T-cell (primary cell): ENCODE measurements at regions not wholly inside any gene's neighbourhood (a gene's known extent, or its start where the extent isn't known, plus 50 kb on each side); places are given as distances from the start of the nearest gene placed in this dataset.
"Not testable (repeated sequence)": the region's sequence is repeated elsewhere in the genome, so short reads cannot be mapped to it uniquely, and the experiment has no call there.

Experiments used
- ATAC-seq, 4 experiments: fragments of 200-7000 bp in 3 of 4; fragments of 150-1000 bp in 1 of 4; cut with Tn5 transposase; replicated peaks in 1 of 4; 1 replicate in 3 of 4; 2 replicates in 1 of 4; pipeline ENCODE4 v1.10.0; 2021; ENCODE audit warnings: moderate library complexity in 3 of 4, mild to moderate bottlenecking in 2 of 4, moderate number of reproducible peaks in 1 of 4
- CTCF ChIA-PET, 2 donors: fragments of 300-600 bp; sonication (Branson Sonifier 250); formaldehyde crosslinking; loops; one replicate each; lab custom pipeline; 2022; ENCODE audit warnings: antibody characterized with exemption in 2 of 2; lab: Charles Lee
- POLR2A ChIA-PET, 2 donors: fragments of 300-600 bp; sonication (Branson Sonifier 250); formaldehyde crosslinking; loops; one replicate each; lab custom pipeline; 2022; ENCODE audit warnings: antibody characterized with exemption in 2 of 2; lab: Charles Lee
- DNase-seq, 35 experiments: peaks; one replicate each; pipeline versions ENCODE4 v3.0.0 to v3.0.0-alpha.2; 2013 to 2023
- H3K27ac ChIP-seq: one replicate; pipeline ENCODE4 v1.5.1; 2013; ENCODE audit warnings: low read length
- H3K27me3 ChIP-seq, 2 experiments: replicated peaks in 1 of 2; 1 replicate in 1 of 2; 2 replicates in 1 of 2; pipeline versions ENCODE4 v1.6.1 to v1.7.0; 2013; ENCODE audit warnings: low read length in 1 of 2, mixed read lengths in 1 of 2; ENCODE audit not compliant: control insufficient read depth in 2 of 2, insufficient read depth in 2 of 2; ENCODE audit errors: extremely low read depth in 1 of 2
- H3K36me3 ChIP-seq, 2 donors: 1 replicate in 1 of 2; 2 replicates in 1 of 2; pipeline versions ENCODE4 v1.6.1 to v1.7.0; 2013; ENCODE audit warnings: low read length in 1 of 2; ENCODE audit not compliant: control insufficient read depth in 2 of 2, insufficient read depth in 1 of 2; ENCODE audit errors: extremely low read depth in 1 of 2
- H3K4me1 ChIP-seq, 2 experiments: 1 replicate in 1 of 2; 2 replicates in 1 of 2; pipeline versions ENCODE4 v1.6.1 to v1.7.0; 2013; ENCODE audit warnings: low read length in 2 of 2, mixed read lengths in 1 of 2; ENCODE audit not compliant: insufficient read depth in 2 of 2, control insufficient read depth in 1 of 2; ENCODE audit errors: extremely low read depth in 1 of 2
- H3K4me3 ChIP-seq, 2 donors: 1 replicate in 1 of 2; 2 replicates in 1 of 2; pipeline versions ENCODE4 v1.5.1 to v1.7.0; 2013; ENCODE audit warnings: mild to moderate bottlenecking in 2 of 2, low read length in 1 of 2, moderate library complexity in 1 of 2; ENCODE audit not compliant: control insufficient read depth in 1 of 2; ENCODE audit errors: extremely low read depth in 1 of 2
- H3K9me3 ChIP-seq: 2 replicates; pipeline ENCODE4 v1.7.0; 2013
- H3K27ac Mint-ChIP-seq, 2 donors: one replicate each; pipeline ENCODE4 v1.8.0; 2020 to 2021; ENCODE audit warnings: mild to moderate bottlenecking in 2 of 2, mixed read lengths in 2 of 2
- H3K27me3 Mint-ChIP-seq, 2 donors: one replicate each; pipeline ENCODE4 v1.8.0; 2021 to 2022; ENCODE audit warnings: mixed read lengths in 2 of 2
- H3K36me3 Mint-ChIP-seq: one replicate; pipeline ENCODE4 v1.8.0; 2021; ENCODE audit warnings: mixed read lengths
- H3K4me1 Mint-ChIP-seq, 3 donors: one replicate each; pipeline ENCODE4 v1.8.0; 2020 to 2022; ENCODE audit warnings: mixed read lengths in 3 of 3, mild to moderate bottlenecking in 1 of 3
- H3K4me3 Mint-ChIP-seq, 3 donors: one replicate each; pipeline ENCODE4 v1.8.0; 2020 to 2022; ENCODE audit warnings: mild to moderate bottlenecking in 3 of 3, mixed read lengths in 3 of 3, moderate library complexity in 3 of 3
- H3K9me3 Mint-ChIP-seq, 3 donors: one replicate each; pipeline ENCODE4 v1.8.0; 2020 to 2022; ENCODE audit warnings: mixed read lengths in 3 of 3
- WGBS: methylation state at CpG from one replicate; pipeline ENCODE4 v1.1.5; 2013; ENCODE audit warnings: missing lambda C conversion rate; ENCODE audit not compliant: insufficient coverage; 5-methylcytosine and 5-hydroxymethylcytosine counted together

DNA sequence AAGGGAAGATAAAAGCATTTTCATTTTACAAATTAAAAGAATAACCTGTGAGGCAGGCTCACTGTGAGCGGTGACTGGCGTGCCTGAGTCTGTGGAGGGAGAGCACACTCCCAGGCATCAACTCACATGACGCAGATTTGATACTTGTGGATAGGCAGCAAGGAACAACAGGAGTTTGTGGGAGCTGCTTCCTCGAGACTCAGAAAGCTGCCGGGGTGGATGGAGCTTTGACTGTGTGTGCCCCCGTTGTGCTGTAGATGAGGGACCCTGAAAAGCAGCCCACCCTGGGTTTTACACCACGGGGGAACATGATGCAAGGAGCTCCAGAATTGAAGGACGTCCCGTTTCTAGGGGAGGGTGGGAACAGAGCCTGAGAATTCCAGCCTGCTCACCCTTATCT lies 764.3 kb upstream of the TPTE start:
- H3K36me3 Mint-ChIP-seq, H3K36me3 ChIP-seq, H3K4me1 Mint-ChIP-seq, H3K4me3 ChIP-seq, H3K4me1 ChIP-seq, H3K9me3 ChIP-seq, H3K4me3 Mint-ChIP-seq, CTCF ChIA-PET, H3K9me3 Mint-ChIP-seq, H3K27me3 Mint-ChIP-seq, H3K27ac Mint-ChIP-seq, POLR2A ChIA-PET, DNase-seq, ATAC-seq, H3K27ac ChIP-seq, H3K27me3 ChIP-seq: not testable (repeated sequence)
- 100% methylated on average over 1 of the region's 9 CpGs for WGBS

DNA sequence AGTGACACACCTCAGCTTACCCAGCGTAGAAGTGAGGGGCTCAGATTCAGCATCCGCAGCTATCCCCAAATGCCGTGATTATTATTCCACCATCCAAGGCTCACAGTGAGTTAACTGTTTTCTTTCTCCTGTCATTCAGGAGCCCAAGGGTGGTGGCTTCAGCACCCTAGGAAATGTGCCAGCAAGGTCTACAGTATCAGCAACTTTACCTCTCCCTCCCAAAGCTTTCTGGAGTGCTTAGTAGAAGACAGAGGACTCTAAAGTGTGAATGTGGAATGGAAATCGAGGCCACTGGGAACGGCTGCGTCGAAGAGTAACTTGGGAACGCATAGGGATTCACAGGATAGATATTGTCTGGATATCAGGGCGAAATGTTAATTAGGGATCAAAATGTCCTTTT lies 763.8 kb upstream of the TPTE start:
- H3K4me3 ChIP-seq, ATAC-seq, H3K9me3 Mint-ChIP-seq, H3K36me3 Mint-ChIP-seq, H3K9me3 ChIP-seq, POLR2A ChIA-PET, H3K27ac ChIP-seq, H3K4me1 ChIP-seq, H3K4me3 Mint-ChIP-seq, H3K27me3 ChIP-seq, H3K27me3 Mint-ChIP-seq, H3K27ac Mint-ChIP-seq, H3K4me1 Mint-ChIP-seq, H3K36me3 ChIP-seq, DNase-seq, CTCF ChIA-PET: not testable (repeated sequence)
- WGBS = 81% methylated on average over 9 of the region's 9 CpGs

DNA sequence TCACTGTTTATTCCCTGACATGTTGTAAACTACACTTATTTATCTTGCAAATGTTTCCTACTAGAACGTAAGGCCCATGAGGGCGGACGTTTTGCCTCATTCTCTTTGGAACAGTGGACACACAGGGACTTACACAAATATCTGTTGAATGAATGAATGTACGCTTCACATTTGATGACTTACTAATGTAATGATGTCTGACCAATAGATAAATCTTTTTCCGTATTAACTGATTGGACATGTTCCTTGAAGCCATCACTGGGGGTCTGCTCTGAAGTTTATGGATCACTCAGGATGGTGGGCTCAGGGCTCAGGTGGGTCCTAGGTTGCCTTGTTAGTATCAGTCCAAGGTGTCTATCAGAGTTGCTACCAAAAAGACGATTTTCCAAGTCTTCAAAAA lies 763.2 kb upstream of the TPTE start:
- Histone ChIP-seq H3K27ac (no peak overlapping the region), H3K4me1 (no peaks in the 10 kb centered on the region), H3K36me3 (no peaks in the 10 kb centered on the region), H3K27me3 (no peaks in the 10 kb centered on the region), H3K9me3 (peaks cover 2% of the 10 kb centered on the region), H3K4me3 (no peak overlapping the region)
- no peak for ATAC-seq
- no peak for DNase-seq
- CTCF ChIA-PET = no interaction called here
- Mint-ChIP-seq H3K27me3 (no peaks in the 10 kb centered on the region), H3K27ac (no peak overlapping the region), H3K9me3 (peaks cover 0 to 8% (median 4%) of the 10 kb centered on the region in 3 donors), H3K4me1 (no peaks in the 10 kb centered on the region), H3K36me3 (no peaks in the 10 kb centered on the region), H3K4me3 (no peak overlapping the region)
- WGBS = 58% methylated on average over 6 of the region's 6 CpGs
- POLR2A ChIA-PET = no interaction called here

DNA sequence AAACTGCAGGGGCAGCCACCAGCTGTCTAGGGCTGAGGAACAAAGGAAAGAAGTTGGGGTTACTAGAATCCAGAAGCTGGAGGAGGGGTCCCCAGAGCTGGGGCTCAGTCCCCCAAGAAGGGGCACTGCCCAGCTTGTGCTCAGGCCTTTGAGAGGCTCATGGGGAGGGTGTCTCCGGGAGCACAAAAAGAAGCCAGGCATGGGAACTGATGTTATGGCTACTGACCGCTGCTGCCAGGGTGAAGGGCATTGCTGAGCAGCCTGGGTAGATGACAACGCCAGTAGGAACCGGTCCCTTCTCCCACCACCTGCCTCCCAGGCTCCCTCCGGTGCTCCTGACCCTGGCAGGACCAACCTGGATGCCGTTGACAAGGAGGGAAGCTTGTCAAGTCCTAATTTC lies 762.5 kb upstream of the TPTE start:
- CTCF ChIA-PET = no interaction called here
- WGBS = 60% methylated on average over 6 of the region's 6 CpGs
- H3K36me3 ChIP-seq = no peaks in the 10 kb centered on the region
- POLR2A ChIA-PET = no interaction called here
- DNase-seq (no peak), ATAC-seq (no peak)
- H3K27me3 ChIP-seq = no peaks in the 10 kb centered on the region
- no peaks in the 10 kb centered on the region for H3K36me3 Mint-ChIP-seq
- no peaks in the 10 kb centered on the region for H3K4me1 Mint-ChIP-seq
- no peak overlapping the region for H3K4me3 Mint-ChIP-seq
- no peaks in the 10 kb centered on the region for H3K4me1 ChIP-seq
- H3K27ac ChIP-seq = no peak overlapping the region
- H3K27ac Mint-ChIP-seq = no peak overlapping the region
- no peak overlapping the region for H3K4me3 ChIP-seq
- peaks cover 0 to 8% (median 4%) of the 10 kb centered on the region in 3 donors for H3K9me3 Mint-ChIP-seq
- H3K9me3 ChIP-seq = peaks cover 8% of the 10 kb centered on the region
- H3K27me3 Mint-ChIP-seq = no peaks in the 10 kb centered on the region

DNA sequence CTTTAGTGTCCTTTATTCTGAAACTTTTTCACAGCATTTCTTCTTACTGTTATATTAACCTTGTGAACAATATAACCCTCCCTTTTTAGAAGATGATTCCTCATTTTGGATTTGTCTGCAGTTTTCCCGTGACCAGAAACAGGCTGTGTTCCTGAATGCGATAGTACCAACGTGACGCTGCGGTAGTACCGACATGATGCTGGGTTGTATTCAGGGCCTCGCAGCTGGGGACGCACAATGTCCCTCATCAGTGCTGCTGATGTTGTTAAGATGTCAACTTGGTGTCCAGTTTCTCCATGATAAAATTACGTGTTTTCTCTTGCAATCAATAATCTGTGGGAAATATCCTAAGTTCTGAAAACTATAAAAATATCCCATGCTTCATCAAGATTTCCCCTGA lies 761.4 kb upstream of the TPTE start:
- Mint-ChIP-seq H3K36me3 (no peaks in the 10 kb centered on the region), H3K27ac (no peak overlapping the region), H3K9me3 (peaks cover 0 to 5% (median 0%) of the 10 kb centered on the region in 3 donors), H3K4me1 (no peaks in the 10 kb centered on the region), H3K4me3 (no peak overlapping the region), H3K27me3 (no peaks in the 10 kb centered on the region)
- WGBS = 81% methylated on average over 8 of the region's 9 CpGs
- Histone ChIP-seq H3K9me3 (peaks cover 8% of the 10 kb centered on the region), H3K4me3 (no peak overlapping the region), H3K36me3 (no peaks in the 10 kb centered on the region), H3K4me1 (no peaks in the 10 kb centered on the region), H3K27ac (no peak overlapping the region), H3K27me3 (no peaks in the 10 kb centered on the region)
- POLR2A ChIA-PET = no interaction called here
- ATAC-seq (no peak), DNase-seq (no peak)
- CTCF ChIA-PET = no interaction called here

DNA sequence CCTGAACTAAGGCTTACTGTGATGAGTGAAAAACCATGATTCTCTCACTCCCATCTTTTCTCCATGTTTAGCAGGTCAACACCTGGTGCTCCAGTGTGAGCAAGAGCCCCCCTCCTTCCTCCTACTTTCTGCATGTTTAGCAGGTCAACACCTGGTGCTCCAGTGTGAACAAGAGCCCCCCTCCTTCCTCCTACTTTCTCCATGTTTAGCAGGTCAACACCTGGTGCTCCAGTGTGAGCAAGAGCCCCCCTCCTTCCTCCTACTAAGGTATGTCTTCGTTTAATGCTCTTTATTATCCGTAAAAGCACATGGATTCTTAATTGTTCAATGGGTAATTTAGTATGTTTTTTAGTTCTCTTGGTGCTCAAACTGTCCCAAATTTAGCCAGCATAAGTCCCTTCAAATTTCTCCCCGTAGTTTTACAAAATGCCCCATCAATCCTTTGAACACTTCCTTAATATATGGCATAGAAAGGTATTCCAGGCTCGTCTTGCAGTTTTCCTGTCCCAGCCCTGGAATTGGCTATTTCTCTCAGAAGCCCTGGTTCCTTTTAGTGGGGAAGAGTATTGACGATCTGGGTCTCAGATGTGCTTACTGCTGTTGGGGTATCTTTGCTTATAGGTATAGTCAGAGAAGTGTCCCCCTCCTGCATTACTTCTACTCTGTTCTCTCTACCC lies 760.8 kb upstream of the TPTE start:
- Mint-ChIP-seq H3K36me3 (no peaks in the 10 kb centered on the region), H3K9me3 (peaks cover 0 to 5% (median 0%) of the 10 kb centered on the region in 3 donors), H3K27me3 (no peaks in the 10 kb centered on the region), H3K27ac (no peak overlapping the region), H3K4me3 (no peak overlapping the region), H3K4me1 (no peaks in the 10 kb centered on the region)
- WGBS = 42% methylated on average over 2 of the region's 5 CpGs
- Histone ChIP-seq H3K4me3 (no peak overlapping the region), H3K36me3 (no peaks in the 10 kb centered on the region), H3K4me1 (no peaks in the 10 kb centered on the region), H3K27me3 (no peaks in the 10 kb centered on the region), H3K9me3 (peaks cover 8% of the 10 kb centered on the region), H3K27ac (no peak overlapping the region)
- ATAC-seq = no peak
- ChIA-PET POLR2A (no interaction called here), CTCF (no interaction called here)
- no peak for DNase-seq

DNA sequence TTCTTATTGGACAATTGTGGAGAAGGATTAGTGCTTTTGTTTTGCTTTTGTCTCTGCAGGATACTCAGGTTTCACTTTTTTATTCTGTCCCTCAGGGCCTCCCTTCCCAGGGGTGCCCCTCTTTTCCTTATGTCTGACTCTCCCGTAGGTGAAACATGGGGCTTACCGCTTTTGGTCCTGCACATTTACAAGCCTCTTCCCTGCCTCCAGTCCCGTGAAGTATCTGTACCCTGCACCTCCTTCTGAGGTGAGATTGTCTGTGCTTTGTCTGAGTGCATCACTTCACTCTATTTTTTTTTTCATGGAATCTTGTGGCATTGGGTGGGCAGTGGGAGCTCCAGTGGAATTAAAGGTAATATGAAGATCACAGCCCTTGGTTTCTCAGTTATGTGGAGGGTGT lies 758.1 kb upstream of the TPTE start:
- 71% methylated on average over 2 of the region's 3 CpGs for WGBS
- no peaks in the 10 kb centered on the region for H3K9me3 Mint-ChIP-seq
- ATAC-seq (no peak), DNase-seq (no peak)
- peaks cover 6% of the 10 kb centered on the region for H3K9me3 ChIP-seq
- CTCF ChIA-PET = no interaction called here
- H3K36me3 ChIP-seq = no peaks in the 10 kb centered on the region
- no peak overlapping the region for H3K27ac ChIP-seq
- H3K27me3 ChIP-seq = no peaks in the 10 kb centered on the region
- H3K4me3 ChIP-seq = no peak overlapping the region
- POLR2A ChIA-PET = no interaction called here
- H3K4me1 ChIP-seq = no peaks in the 10 kb centered on the region
- H3K27ac Mint-ChIP-seq = no peak overlapping the region
- H3K27me3 Mint-ChIP-seq = no peaks in the 10 kb centered on the region
- no peak overlapping the region for H3K4me3 Mint-ChIP-seq
- H3K4me1 Mint-ChIP-seq = no peaks in the 10 kb centered on the region
- H3K36me3 Mint-ChIP-seq = no peaks in the 10 kb centered on the region
